GM18868 (cell line): ENCODE measurements at regions not wholly inside any gene's neighbourhood (a gene's known extent, or its start where the extent isn't known, plus 50 kb on each side); places are given as distances from the start of the nearest gene placed in this dataset.

Source experiments
- ATAC-seq: cut with Tn5 transposase; IDR thresholded peaks from one replicate; pipeline ENCODE4 v1.9.1; 2021; ENCODE audit warnings: mild to moderate bottlenecking, moderate library complexity; ENCODE audit not compliant: unreplicated experiment

DNA sequence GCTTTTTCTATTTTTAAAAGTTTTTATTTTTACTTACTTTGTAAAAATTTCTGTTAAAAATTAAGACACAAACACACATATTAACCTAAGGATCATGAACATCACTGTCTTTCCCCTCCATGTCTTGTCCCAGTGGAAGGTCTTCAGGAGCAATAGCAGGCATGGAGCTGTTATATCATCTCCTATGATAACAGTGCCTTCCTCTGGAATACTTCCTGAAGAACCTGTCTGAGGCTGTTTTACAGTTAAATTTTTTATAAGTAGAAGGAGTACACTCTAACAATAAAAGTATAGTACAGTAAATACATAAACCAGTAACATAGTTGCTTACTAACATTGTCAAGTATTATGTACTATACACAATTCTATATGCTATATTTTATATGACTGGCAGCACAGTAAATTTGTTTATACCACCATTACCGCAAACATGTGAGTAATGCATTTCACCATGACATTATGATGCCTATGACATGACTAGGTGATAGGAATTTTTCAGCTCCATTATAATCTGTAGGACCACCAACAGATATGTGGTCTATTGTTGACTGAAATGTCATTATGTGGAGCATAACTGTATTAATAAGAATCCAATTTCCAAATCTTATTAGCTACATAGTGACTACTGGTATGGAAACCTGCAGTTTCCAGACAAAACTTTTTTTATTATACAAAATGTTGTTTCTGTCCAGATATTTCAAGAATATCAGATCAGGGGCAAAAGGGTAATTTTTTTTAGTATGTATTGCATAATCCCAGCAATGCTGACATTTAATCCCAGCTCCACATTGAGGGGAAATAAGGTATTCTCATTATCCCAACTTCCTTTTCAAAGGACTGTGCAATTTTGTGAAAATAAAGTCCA is 337.2 kb upstream of the SLC39A10 start:
- ATAC-seq = no peak

DNA sequence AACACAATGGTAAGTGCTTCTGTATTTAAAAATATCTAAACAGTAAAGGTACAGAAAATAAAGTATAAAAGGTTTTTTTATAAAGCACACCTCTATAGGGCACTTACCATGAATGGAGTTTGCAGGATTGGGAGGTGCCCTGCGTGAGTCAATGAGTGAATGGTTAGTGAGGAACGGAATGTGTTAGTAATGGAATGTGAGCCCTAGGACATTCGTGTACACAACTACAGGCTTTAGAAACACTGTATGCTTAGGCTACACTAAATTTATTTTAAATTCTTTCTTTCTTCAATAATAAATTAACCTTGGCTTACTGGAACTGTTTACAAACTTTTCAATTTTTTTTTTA is 337.9 kb upstream of the SLC39A10 start:
- ATAC-seq = no peak

DNA sequence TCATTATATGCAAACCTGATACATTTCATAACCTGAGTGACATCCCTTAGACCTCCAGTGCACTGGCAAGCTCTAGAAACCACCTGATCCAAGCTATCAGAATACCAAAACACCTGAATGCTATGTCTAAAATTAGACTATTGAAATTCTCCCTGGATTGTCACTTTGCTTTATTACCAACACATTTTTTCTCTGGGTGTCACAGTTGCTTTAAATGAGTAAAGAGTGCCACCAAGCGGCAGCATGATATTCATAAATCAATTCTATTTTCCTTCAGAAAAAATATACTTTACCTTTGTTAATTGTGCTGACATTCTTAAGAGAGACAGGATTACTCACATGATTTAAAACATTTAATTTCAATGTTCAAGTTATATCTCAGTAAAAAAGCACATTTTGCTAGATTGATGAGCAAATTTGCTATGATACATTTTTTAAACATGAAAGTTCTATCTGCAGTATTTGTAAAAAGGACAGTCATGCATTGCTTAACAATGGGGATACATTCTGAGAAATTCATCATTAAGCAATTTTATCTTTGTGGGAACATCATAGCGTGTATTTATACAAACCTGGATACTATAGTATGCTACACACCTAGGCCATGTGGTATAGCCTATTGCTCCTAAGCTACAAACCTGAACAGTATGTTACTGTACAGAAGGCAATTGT is 338.4 kb upstream of the SLC39A10 start:
- peak; percentile 40 for ATAC-seq

DNA sequence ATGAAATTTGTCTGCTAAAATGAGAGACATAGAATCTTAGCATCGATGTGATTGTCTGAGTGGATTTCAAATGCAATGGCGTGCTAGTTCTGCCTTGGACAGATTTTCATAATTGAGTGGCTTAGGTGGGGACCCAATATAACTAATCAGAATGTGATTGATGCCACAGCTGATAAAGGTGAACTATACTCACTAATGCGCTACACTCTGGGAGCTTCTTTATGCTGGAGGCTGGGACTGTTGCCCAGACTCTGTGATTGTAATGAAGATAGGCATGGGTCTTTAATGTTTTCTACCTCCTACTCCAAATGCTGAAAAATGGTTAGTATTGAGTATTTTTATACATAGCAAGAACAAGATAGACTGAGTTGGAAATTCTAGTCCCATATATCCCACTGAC is 339.5 kb upstream of the SLC39A10 start:
- ATAC-seq = no peak

DNA sequence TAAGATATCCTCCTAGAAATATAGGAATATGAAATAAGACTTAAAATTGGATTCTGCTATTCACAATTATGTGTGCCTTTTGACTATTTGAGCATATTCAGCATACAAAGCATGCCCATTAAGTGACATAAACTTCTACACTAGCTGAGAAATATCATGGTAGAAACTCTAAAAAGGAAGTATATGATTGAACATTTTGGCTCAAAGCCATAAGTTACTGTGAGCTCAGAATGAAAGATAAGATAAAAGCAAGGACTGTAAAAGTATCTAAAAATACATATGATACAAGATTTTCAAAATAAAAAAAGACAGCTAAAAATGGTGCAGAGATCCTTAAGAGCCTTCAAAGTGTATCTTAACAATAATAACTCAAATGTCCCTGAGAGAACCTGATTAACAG is 340.5 kb upstream of the SLC39A10 start:
- ATAC-seq = no peak

DNA sequence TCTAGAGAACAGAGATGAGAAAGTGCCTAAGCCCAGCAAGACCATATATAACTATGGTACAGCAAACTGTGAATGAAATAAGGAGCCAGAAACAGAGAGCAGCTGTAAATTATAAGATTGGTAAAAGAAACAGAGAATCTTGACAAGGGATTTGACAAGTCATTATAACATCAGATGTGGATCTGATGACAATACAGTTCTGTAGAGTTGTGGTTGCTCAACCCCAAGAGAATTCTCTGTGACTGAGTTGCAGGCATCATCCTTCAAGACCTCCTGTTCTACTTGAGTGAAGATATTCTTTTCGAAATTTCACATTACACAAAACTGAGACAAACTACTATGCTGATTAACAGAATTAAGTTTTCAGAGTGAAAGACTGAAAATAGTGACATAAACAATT is 343.1 kb upstream of the SLC39A10 start:
- ATAC-seq = no peak

DNA sequence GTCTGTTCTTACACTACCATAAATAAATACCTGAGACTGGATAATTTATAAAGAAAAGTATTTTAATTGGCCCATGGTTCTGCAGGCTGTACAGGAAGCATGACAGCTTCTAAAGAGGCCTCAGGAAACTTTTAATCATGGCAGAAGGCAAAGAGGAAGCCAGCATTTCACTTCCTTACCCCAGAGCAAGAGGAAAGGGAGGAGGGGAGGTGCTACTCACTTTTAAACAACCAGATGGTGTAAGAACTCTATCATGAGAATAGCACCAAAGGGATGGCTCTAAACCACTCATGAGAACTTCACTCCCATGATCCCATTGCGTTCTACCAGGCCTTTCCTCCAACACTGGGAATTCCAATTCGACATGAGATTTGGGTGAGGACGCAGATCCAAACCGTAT is 344.4 kb upstream of the SLC39A10 start:
- ATAC-seq = no peak

DNA sequence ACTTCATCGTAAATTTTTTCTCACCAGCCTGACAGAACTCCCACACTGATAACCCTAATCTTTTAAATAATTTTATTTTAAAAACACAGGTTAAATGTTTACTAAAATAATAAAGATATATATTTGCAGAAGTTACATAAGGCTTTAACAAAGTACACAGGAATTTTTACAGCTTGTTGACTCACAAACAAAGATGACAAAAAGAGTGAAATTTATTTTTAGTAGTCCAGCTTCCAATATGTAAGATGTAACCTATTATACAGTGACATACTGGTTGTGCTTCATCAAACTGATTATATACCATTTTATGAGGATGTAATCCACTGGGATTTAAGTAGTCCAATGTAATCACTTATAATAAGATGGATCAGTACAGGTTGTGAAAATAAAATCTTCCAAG is 348.9 kb upstream of the SLC39A10 start:
- ATAC-seq = no peak

DNA sequence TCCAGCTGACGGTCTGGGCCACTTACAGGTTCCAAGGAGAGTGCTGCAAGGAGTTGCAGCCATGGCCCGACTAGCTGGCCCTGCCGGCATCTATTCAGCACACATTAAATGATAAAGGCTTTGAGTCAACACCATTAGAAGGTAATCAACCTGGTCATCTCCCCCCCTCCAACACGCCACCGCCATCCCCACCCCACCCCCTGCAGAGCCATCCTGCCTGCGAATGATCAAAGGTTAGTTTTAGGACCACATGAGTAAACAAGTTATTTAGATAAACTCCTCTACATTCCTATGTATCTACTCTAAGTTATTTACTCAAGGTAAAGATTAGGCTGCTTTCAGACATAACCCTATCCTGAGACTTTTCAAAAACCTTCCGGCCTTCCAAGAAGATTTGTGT is 349.3 kb upstream of the SLC39A10 start:
- ATAC-seq = no peak

DNA sequence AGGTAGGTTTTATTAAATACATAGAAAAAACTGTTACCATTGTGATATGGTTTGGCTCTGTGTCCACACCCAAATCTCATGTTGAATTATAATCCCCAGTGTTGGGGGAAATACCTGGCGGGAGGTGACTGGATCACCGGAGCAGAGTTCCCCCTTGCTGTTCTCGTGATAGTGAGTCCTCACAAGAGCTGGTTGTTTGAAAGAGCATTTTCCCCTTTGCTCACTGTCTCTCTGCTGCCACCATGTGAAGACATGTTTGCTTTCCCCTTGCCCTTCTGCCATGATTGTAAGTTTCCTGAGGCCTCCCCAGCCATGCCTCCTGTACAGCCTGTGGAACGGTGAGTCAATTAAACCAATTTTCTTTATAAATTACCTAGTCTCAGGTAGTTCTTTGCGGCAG is 352.7 kb upstream of the SLC39A10 start:
- peak; percentile 76 for ATAC-seq

DNA sequence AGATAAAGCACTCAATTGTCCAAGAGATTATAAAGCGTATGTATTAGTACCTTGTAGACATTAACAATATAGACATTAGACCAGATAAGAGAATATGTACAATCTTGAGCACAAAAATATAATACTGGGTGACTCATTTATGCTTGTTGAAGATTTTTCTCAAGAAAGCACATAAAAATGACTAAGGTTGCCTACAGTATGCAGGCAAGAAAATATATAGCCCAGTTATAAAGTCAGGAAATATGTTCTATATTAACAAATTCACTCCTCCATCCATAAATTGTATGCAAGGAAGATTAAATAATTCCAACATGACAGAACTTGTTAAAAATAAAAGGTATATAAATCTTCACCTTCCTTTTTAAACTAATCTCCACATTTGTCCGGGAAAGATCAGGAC is 356.4 kb upstream of the SLC39A10 start:
- ATAC-seq = no peak

DNA sequence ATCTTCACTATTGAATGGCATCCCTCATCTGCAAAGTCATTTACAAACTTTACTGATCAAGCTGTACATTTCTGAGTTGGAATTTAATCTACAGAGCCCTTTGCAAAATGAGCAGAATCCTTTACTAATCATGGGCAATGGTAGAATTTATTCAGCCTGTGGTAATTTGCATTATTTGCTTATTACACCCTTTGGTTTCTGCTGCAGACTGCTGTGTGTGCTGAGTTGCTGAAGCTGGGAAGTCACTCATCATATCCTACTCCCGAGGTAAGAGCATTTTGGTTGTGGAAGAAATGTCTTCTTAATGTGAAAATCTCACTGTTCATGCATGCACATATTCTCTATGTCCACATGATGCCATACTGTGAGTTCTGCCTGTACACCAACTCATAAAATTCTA is 357.4 kb upstream of the SLC39A10 start:
- no peak for ATAC-seq

DNA sequence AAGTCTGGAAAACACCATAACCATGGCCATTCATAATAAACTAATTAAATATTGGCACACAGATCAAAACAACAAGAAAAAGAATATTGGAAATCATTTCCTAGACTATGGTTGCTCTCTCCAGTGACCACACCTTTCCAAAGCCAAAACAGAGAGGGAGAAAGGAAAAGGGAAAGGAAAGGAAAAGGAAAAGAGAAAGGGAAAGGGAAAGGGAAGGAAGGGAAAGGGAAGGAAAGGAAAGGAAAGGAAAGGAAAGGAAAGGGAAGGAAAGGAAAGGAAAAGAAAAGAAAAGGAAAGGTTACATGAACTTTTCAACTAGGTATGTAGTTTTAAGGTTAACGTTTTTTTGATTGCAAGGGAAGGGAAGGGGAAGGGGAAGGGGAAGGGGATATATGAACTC is 360.5 kb upstream of the SLC39A10 start:
- ATAC-seq = no peak

DNA sequence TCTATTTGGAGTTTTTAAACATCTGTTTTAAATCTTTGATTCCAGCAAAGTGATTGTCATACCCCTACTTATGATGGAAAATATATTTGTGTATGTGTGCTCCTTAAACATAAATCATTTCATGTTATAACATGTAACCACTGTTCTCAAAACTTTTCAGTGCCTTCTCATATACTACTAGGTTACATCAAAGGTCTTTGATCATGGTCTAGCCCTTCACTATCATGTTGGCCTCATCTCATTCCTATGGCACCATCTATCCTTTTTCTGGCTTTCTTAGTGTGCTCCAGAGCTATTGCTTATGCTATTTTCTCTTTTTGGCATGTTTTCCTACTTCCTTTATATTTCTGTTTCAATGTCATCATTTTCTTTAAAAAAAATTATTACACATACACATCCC is 367.9 kb upstream of the SLC39A10 start:
- ATAC-seq = no peak

DNA sequence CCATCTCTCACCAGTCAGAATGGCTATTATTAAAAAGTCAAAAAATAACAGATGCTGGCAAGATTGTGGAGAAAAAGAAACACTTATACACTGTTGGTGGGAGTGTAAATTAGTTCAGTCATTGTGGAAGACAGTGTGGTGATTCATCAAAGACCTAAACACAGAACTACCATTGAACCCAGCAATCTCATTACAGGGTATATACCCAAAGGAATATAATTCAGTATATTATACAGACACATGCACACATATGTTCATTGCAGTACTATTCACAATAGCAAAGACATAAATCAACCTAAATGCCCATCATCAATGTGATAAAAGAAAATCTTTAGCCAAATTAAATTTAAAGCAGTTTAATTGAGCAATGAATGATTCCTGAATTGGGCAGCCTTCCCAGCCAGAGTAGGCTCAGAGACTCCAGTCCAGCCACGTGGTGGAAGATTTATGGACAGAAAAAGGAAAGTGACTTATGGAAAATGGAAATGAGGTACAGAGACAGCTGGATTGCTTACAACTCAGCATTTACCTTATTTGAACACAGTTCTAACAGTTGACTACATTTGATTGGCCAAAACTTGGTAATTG is 377.1 kb upstream of the SLC39A10 start:
- no peak for ATAC-seq

DNA sequence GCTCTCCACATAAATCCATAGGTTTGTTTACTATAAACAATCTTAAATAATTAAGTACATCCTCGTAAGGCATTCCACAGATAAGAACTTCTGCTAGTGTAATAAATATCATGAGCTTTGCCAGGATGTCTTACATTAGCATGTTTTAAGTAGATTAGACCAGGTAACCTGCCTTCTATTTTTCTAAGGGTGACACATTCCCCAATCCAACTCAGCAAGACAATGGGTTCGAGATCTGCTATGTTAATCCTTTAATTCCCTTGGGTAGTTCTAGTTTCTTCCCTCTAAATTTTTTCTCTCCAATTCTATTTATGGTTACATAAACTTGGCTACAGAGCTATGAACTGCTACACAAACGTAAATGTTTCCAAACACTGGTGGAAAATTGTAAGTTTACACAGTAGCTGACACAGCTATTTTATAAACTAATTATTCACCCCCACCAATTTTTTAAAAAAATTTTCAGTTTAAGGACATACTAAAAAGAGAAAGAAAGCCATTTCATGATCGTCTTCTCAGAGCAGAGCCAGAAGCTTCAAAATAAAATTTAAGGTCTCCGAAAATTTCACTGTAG is 386.5 kb upstream of the SLC39A10 start:
- ATAC-seq = no peak

DNA sequence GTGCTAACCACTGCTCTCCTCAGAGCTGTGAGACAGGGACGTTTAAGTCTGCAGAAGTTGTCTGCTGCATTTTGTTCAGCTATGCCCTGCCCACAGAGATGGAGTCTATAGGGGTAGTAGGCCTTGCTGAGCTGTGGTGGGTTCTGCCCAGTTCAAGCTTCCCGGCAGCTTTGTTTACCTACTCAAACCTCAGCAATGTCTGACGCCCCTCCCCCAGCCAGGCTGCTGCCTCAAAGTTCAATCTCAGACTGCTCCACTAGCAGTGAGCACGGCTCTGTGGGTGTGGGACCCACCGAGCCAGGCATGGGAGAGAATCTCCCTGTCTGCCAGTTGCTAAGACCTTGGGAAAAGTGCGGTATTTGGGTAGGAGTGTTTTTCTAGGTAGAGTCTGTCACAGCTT is 387.8 kb upstream of the SLC39A10 start:
- ATAC-seq = no peak

DNA sequence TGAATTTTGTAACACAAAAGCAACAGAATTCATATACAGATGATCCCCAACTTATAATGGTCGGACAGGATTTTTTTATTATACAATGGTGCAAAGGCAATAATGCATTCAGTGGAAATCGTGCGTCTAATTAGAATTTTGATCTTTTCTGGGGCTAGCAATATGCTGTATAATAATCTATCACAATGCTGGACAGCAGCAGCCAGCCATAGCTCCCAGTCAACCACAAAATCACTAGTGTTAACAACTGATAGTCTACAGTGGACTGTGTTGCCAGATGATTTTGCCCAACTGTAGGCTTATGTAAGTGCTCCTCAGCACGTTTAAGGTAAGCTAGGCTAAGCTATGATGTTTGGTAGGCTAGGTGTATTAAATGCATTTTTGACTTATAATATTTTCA is 399.0 kb upstream of the SLC39A10 start:
- ATAC-seq = no peak

DNA sequence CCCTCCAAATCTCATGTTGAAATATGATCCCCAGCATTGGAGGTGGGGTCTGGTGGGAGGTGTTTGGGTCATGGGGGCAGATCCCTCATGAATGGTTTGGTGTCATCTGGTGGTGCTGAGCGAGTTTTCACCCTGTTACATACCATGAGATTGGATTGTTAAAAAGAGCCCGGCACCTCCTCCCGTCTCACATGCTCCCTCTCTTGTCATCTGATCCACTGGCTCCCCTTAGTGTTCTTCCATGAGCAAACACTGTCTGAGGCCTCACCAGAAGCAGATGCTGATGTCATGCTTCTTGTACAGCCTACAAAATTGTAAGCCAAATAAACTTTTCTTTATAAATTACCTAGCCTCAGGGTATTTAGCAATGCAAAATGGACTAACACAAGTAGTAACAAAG is 405.0 kb upstream of the SLC39A10 start:
- ATAC-seq = no peak

DNA sequence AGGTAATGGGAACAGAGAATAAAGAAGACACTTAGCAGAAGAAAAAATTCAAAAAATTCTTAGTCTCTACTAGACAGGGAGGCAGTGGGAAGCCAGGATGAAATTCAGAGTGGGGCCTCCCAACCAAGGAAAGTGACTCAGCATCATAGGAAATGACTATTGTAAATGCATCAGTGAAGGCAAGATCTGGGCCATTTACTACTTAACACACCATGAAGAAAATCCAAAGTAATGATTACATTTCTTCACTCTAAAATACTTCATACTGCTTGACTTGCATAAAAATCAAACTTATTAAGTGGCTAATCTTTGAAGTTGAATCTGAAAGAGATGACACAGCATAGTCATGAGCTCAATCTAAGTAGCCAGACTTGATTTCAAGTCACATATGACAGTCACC is 405.8 kb upstream of the SLC39A10 start:
- ATAC-seq = no peak

DNA sequence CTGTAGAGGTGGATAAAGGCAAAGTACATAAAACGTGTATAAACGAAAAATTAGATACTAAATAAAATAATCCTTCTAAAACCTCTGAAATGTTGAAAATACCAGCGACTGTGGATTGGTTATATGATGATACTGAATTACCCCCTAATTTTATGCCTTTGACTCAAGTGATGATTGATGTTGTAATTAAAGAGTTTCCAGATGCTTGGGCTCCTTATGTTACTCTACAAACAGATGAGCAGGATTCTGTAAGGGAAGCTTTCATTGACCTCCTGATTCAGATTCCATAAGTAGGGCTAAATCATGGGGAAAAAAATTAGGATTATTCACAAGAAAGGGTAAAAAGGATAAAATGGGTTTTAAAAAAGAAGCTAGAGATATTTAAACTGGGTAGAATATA is 418.2 kb upstream of the SLC39A10 start:
- ATAC-seq = no peak

DNA sequence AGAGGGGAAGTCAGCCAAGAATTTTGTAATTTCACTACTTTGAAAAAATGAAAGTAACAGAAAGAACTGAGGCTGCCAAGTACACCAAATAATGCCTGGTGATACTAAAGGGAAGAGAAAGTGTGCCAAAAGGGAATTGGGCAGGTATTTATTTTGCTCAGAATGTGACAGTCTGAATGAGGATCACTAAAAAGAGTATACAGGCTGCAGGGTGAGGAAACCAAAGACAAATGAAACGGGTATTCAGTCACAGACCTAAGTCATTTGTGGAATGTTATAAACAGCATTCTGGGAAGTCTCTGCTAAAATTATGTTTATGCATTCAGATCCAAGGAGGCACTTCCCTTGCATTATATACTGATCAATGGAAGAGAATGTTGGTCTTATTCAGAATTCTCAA is 418.6 kb upstream of the SLC39A10 start:
- no peak for ATAC-seq
